SK-N-MC (cell line): ENCODE measurements at regions not wholly inside any gene's neighbourhood (a gene's known extent, or its start where the extent isn't known, plus 50 kb on each side); places are given as distances from the start of the nearest gene placed in this dataset.

Source experiments
- EZH2 ChIP-seq: fragments of 200-600 bp; sonication (generic); IDR thresholded peaks from one replicate; pipeline ENCODE4 v1.6.1; 2017; ENCODE audit warnings: antibody characterized with exemption
- POLR2AphosphoS5 ChIP-seq: IDR thresholded peaks from 2 replicates; pipeline ENCODE4 v1.6.1; 2012; ENCODE audit warnings: mild to moderate bottlenecking, low read depth, low read length, borderline replicate concordance

- TF ChIP-seq POLR2AphosphoS5 (no peak), EZH2 (no peak)
These were observed 241.4 kb upstream of the IL12B start for GRCh38 chr5:159571501-159572244.
